ENCODE measurements at regions not wholly inside any gene's neighbourhood (a gene's known extent, or its start where the extent isn't known, plus 50 kb on each side); places are given as distances from the start of the nearest gene placed in this dataset.

DNA sequence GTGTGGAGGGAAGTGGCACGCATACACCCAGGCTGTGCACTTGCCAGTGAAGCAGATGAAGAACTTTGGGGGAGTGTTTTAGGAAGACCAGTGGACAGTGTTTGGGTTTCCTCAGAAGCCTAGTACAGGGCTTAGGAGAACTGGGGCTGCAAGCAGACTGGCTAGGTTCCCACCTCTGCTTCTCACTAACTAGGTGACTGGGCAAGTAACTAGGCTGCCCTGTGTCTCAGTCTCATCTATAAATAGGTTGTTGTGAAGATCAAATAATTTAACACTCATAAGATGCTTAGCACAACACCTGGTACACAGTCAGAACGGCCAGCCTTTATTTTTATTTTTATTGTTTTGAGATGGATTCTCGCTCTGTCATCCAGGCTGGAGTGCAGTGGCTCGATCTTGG, 312.1 kb downstream of the CDH26 start:
- no peak overlapping the region for H3K4me3 ChIP-seq (ENCODE audit: low read length)
- TF ChIP-seq, protein P1, sequence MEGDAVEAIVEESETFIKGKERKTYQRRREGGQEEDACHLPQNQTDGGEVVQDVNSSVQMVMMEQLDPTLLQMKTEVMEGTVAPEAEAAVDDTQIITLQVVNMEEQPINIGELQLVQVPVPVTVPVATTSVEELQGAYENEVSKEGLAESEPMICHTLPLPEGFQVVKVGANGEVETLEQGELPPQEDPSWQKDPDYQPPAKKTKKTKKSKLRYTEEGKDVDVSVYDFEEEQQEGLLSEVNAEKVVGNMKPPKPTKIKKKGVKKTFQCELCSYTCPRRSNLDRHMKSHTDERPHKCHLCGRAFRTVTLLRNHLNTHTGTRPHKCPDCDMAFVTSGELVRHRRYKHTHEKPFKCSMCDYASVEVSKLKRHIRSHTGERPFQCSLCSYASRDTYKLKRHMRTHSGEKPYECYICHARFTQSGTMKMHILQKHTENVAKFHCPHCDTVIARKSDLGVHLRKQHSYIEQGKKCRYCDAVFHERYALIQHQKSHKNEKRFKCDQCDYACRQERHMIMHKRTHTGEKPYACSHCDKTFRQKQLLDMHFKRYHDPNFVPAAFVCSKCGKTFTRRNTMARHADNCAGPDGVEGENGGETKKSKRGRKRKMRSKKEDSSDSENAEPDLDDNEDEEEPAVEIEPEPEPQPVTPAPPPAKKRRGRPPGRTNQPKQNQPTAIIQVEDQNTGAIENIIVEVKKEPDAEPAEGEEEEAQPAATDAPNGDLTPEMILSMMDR (conservative IDR thresholded peaks at IDR 0.05; ENCODE audit: low read length) = no peak
- no peak for DNase-seq (ENCODE audit: low read depth)

DNA sequence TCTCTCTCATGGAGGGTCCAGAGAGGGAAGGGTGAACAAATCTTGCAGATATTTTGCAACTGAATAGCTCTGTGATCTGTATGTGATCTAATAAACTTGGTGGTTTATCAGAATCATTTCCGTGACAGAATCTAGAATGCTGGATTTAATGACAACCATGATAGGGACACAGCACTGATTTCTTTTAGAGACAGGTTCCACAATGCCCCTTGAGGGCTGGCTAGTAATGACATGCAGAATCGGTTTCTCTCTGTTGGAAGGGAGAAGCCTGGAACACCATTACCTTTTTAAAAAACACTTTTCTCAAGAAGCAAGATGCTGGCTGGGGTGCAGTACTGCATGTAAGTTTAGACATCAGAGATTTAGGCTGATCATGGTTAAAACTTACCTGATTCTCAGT, 313.4 kb downstream of the CDH26 start:
- H3K4me3 ChIP-seq (ENCODE audit: low read length) = no peak overlapping the region
- DNase-seq (ENCODE audit: low read depth) = no peak
- TF ChIP-seq, protein P1 (conservative IDR thresholded peaks at IDR 0.05; ENCODE audit: low read length) = peak; percentile 51

DNA sequence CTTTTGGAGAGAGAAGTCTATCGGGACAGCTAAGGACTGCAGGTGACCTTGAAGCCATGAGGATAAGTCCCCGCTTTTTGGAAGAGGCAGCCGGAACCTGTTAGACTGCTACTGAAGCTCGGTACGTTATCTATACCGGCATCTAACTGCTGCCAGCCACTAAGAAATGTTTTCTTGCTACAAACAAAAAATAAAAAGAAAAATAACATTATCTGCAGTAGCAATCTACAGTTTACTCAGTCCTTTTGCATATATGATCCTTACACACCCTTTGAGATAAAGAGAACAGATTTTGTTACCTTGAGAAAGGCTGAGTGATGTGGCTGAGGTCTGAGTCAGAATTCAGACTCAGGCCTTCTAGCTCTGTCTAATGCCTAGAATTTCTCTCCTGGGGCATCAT, 314.6 kb downstream of the CDH26 start:
- H3K4me3 ChIP-seq (ENCODE audit: low read length) = no peak overlapping the region
- DNase-seq (ENCODE audit: low read depth) = no peak
- TF ChIP-seq, protein P1 (conservative IDR thresholded peaks at IDR 0.05; ENCODE audit: low read length) = no peak

DNA sequence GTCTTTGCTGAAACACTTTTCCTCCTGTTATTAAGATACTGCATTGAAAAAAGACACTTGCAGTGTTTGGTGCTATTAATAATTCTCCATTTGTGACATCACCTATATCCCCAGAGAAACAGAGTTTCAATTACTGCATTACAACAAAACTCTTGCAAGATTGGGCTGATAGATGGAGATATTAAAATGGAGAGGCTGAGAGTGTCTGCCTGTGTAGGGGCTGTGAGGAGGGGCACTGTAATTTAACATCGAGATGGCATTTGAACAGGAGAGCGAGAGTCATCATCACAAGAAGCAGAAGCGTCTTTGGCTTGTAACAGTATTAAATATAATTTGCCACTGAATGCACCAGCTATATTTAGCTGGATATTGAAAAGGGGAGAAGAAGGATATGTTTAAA, 316.5 kb downstream of the CDH26 start:
- no peak overlapping the region for H3K4me3 ChIP-seq (ENCODE audit: low read length)
- TF ChIP-seq, protein P1 (conservative IDR thresholded peaks at IDR 0.05; ENCODE audit: low read length) = no peak
- no peak for DNase-seq (ENCODE audit: low read depth)

DNA sequence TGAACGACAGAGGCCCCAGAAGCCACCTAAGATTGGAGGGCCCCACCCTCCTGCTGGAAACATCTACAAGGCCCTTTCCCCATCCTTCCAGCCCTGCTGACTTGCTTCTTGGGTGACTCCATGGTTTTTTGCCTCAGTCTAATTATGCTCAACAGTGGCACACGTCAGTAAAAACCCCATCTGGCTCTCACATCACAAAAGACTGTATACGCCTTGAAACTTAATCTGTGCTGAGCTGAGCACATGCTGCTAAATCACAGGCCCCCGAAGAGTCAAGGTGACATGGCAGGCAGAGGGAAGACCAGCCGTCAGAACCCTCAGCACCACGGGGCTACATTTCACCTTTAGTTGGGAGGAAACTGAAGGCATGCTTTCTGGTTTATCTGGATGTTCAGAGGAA, 323.1 kb downstream of the CDH26 start:
- DNase-seq (ENCODE audit: low read depth) = no peak
- TF ChIP-seq, protein P1 (conservative IDR thresholded peaks at IDR 0.05; ENCODE audit: low read length) = no peak
- H3K4me3 ChIP-seq (ENCODE audit: low read length) = no peak overlapping the region

DNA sequence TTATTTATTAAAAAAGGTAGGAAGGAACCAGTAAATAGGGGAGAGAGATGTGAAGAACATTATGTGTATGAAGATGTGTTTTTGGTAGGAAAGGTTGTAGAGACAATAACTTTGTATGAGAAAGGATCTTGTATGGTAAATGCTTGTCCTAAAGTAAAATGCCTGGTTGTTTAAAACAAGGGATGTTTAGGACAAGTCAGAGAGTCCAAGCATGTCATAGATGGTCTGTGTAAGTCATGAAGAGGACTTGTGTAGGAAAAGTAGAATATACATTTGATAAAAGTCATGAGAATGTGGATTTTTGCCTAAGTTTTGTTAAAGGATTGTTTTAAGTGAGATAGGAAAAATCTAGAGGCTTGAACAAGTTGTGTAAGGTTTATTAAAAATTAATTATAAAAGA, 325.1 kb downstream of the CDH26 start:
- TF ChIP-seq, protein P1 (conservative IDR thresholded peaks at IDR 0.05; ENCODE audit: low read length) = no peak
- no peak overlapping the region for H3K4me3 ChIP-seq (ENCODE audit: low read length)
- no peak for DNase-seq (ENCODE audit: low read depth)

DNA sequence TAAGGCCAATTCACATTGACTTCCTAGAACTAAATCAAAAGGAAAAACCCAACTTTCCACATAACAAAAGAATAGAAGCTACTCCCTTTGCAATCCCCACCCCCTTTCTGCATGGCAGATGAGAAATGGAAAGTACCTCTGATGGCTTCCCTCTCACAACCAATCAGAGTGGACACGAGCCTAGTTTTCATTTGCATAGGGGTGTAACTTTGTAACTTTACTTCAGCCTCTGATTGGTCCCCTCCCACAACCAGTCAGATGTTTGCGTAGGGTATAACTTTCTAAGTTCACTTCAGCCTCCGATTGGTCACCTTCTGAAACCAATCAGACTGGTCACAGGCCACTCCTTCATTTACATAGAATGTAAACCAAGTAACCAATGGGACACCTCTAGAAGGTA, 328.5 kb downstream of the CDH26 start:
- no peak for DNase-seq (ENCODE audit: low read depth)
- TF ChIP-seq, protein P1 (conservative IDR thresholded peaks at IDR 0.05; ENCODE audit: low read length) = no peak
- H3K4me3 ChIP-seq (ENCODE audit: low read length) = no peak overlapping the region

Data from AG10803 (cell line).